K562 (cell line): ENCODE measurements at regions not wholly inside any gene's neighbourhood (a gene's known extent, or its start where the extent isn't known, plus 50 kb on each side); places are given as distances from the start of the nearest gene placed in this dataset.

Experiments
- ATAC-seq: fragments of 200-7000 bp; cut with Tn5 transposase; 3 replicates; pipeline ENCODE4 v1.9.1; 2020; ENCODE audit warnings: moderate library complexity
- BruUV-seq: library from RNA; stranded (reverse); fragments of 400-500 nt; replicated peaks from 2 replicates; lab custom pipeline; 2021; lab: Mats Ljungman, UMichigan
- CTCF ChIA-PET: fragments of 300-600 bp; formaldehyde crosslinking; extraction: SDS; loops from one replicate; lab custom pipeline; 2021; ENCODE audit warnings: low intra/inter-chr PET ratio; lab: Yijun Ruan, JAX
- POLR2A ChIA-PET: fragments of 300-600, 350-650 bp; sonication (Branson Sonifier 250); formaldehyde crosslinking; extraction: SDS; loops from one replicate; lab custom pipeline; 2021; ENCODE audit warnings: antibody characterized with exemption, inconsistent platforms; lab: Yijun Ruan, JAX
- DNase-seq, 4 experiments: peaks; one replicate each; pipeline versions ENCODE4 v3.0.0 to v3.0.0-alpha.2; 2011 to 2018; ENCODE audit warnings: low spot score in 3 of 4, mixed read lengths in 3 of 4; ENCODE audit errors: extremely low read depth in 1 of 4
- FAIRE-seq: peaks from 2 replicates; lab custom pipeline; 2011; peaks lifted over from hg19 to GRCh38; lab: Jason Lieb, UNC
- H2AFZ ChIP-seq: 2 replicates; pipeline ENCODE4 v1.6.0; 2011; ENCODE audit warnings: low read depth, low read length, control low read depth, inconsistent platforms
- H3K27ac ChIP-seq: fragments of 200-600 bp; 3 replicates; pipeline ENCODE4 v1.8.0; 2011; ENCODE audit warnings: low read depth, mild to moderate bottlenecking, control low read depth, inconsistent platforms, low read length, moderate library complexity, mixed read lengths; ENCODE audit errors: extremely low read depth
- H3K27me3 ChIP-seq, 2 experiments: fragments of 300-600 bp in 1 of 2; 2 replicates in 1 of 2; 3 replicates in 1 of 2; pipeline versions ENCODE4 v1.6.0 to v1.8.0; 2011; ENCODE audit warnings: inconsistent platforms in 2 of 2, low read length in 2 of 2, mild to moderate bottlenecking in 1 of 2, mixed read lengths in 1 of 2, moderate library complexity in 1 of 2; ENCODE audit not compliant: control insufficient read depth in 2 of 2, insufficient read depth in 2 of 2
- H3K36me3 ChIP-seq: fragments of 300-600 bp; 3 replicates; pipeline ENCODE4 v1.8.0; 2011; ENCODE audit warnings: mild to moderate bottlenecking, low read length, inconsistent platforms; ENCODE audit not compliant: control insufficient read depth, insufficient read depth
- H3K4me1 ChIP-seq, 2 experiments: fragments of 200-600 bp in 1 of 2; replicated peaks in 1 of 2; 2 replicates in 1 of 2; 3 replicates in 1 of 2; pipeline versions ENCODE4 v1.5.1 to v1.8.0; 2011; ENCODE audit warnings: inconsistent platforms in 2 of 2, low read length in 2 of 2, mild to moderate bottlenecking in 1 of 2, mixed read lengths in 1 of 2, moderate library complexity in 1 of 2; ENCODE audit not compliant: control insufficient read depth in 2 of 2, insufficient read depth in 2 of 2
- H3K4me2 ChIP-seq: 2 replicates; pipeline ENCODE4 v1.6.1; 2011; ENCODE audit warnings: low read length, control low read depth, inconsistent platforms, mixed read lengths; ENCODE audit not compliant: insufficient read depth
- H3K4me3 ChIP-seq: fragments of 200-600 bp; sonication (generic), shearing (Covaris generic); 2 replicates; pipeline ENCODE4 v1.5.1; 2016; ENCODE audit warnings: control low read depth, inconsistent platforms
- H3K79me2 ChIP-seq: fragments of 200-600 bp; 3 replicates; pipeline ENCODE4 v1.8.0; 2011; ENCODE audit warnings: low read length, inconsistent platforms; ENCODE audit not compliant: control insufficient read depth, insufficient read depth
- H3K9ac ChIP-seq, 2 experiments: 2 replicates each; pipeline versions ENCODE4 v1.6.0 to v1.6.1; 2011; ENCODE audit warnings: low read depth in 2 of 2, low read length in 2 of 2, control low read depth in 1 of 2, inconsistent platforms in 1 of 2, mild to moderate bottlenecking in 1 of 2, mixed read lengths in 1 of 2; ENCODE audit not compliant: insufficient read depth in 1 of 2
- H3K9me1 ChIP-seq: one replicate; pipeline ENCODE4 v1.6.0; 2011; ENCODE audit warnings: inconsistent platforms, mild to moderate bottlenecking, low read length, moderate library complexity; ENCODE audit not compliant: control insufficient read depth, insufficient read depth
- H3K9me3 ChIP-seq: replicated peaks from 2 replicates; pipeline ENCODE4 v1.5.1; 2011; ENCODE audit warnings: low read depth, low read length, inconsistent platforms; ENCODE audit not compliant: control insufficient read depth, insufficient read depth
- H4K20me1 ChIP-seq: replicated peaks from 2 replicates; pipeline ENCODE4 v1.6.1; 2011; ENCODE audit warnings: low read length, inconsistent platforms, mixed read lengths; ENCODE audit not compliant: control insufficient read depth, insufficient read depth
- HSF4 ChIP-seq: fragments of 250-450 bp; sonication (Bioruptor Pico); IDR thresholded peaks from 2 replicates; pipeline ENCODE4 v2.1.2; 2022; ENCODE audit warnings: mild to moderate bottlenecking, moderate library complexity, borderline replicate concordance
- MAZ ChIP-seq, 2 experiments: fragments of 450-650 bp in 1 of 2; sonication (generic) in 1 of 2; formaldehyde crosslinking; IDR thresholded peaks in 1 of 2; conservative IDR thresholded peaks in 1 of 2; 2 replicates each; pipeline versions ENCODE4 v1.4.0 to v1.5.0; 2020; ENCODE audit warnings: mild to moderate bottlenecking in 1 of 2, missing genetic modification reagents in 1 of 2
- PPARD ChIP-seq: fragments of 250-450 bp; sonication (Bioruptor Pico); IDR thresholded peaks from 2 replicates; pipeline ENCODE4 v1.8.0; 2022; ENCODE audit warnings: inconsistent platforms, mild to moderate bottlenecking, moderate library complexity
- SMARCB1 ChIP-seq: IDR thresholded peaks from 2 replicates; pipeline ENCODE4 v1.6.1; 2011; ENCODE audit warnings: improper control_type of control experiment, low read depth; ENCODE audit not compliant: insufficient read length
- SMARCC2 ChIP-seq: fragments of 450-650 bp; IDR thresholded peaks from 2 replicates; pipeline ENCODE4 v1.6.1; 2017; ENCODE audit warnings: antibody characterized with exemption, moderate library complexity, mild to moderate bottlenecking, low read depth
- TCF7 ChIP-seq: sonication (generic); IDR thresholded peaks from 2 replicates; pipeline ENCODE4 v1.6.1; 2016; ENCODE audit warnings: antibody characterized with exemption, borderline replicate concordance
- in situ Hi-C: fragments of 300-500 bp; cut with MboI; formaldehyde crosslinking; loops from 4 replicates; pipeline ENCODE4 v1.15.0; 2018; ENCODE audit warnings: inconsistent platforms, mixed read lengths
- intact Hi-C: fragments of 100-400 bp; cut with micrococcal nuclease; formaldehyde crosslinking; loops from 2 replicates; pipeline ENCODE4 v1.14.2; 2022
- TF ChIP-seq, protein P1 (sequence below): fragments of 450-650 bp; IDR thresholded peaks from 2 replicates; pipeline ENCODE4 v1.6.1; 2016; ENCODE audit warnings: antibody characterized with exemption
- TF ChIP-seq, protein P2 (sequence below): fragments of 250-450 bp; sonication (Bioruptor Pico); IDR thresholded peaks from 2 replicates; pipeline ENCODE4 v1.5.0; 2020; ENCODE audit warnings: mild to moderate bottlenecking

DNA sequence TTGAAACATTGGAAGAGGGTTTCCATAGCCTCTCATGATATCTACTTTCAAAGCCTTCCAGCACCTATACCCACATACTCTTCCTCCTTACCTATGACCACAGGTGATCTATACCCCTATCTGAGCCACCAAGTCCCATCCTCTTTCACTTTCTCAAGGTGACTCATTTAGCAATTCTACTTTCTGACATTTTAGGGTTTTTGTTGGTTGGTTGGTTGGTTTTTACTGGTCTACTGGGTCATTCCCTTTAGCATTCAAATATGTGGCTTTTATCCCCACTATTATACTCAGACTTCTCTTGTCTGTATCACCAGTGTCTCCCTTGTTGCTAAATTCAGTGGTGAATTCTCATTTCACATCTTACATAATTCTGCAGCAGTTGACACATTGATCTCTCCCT, 130.4 kb upstream of the STEAP4 start:
- BruUV-seq: no TSS peak
- Histone ChIP-seq H4K20me1 (no peaks in the 10 kb centered on the region), H3K36me3 (no peaks in the 10 kb centered on the region), H3K27ac (no peak overlapping the region), H3K9me1 (no peaks in the 10 kb centered on the region), H3K4me1 (no peaks in the 10 kb centered on the region), H3K9ac (no peak overlapping the region), H3K4me2 (no peak overlapping the region), H3K4me3 (no peak overlapping the region), H3K79me2 (no peaks in the 10 kb centered on the region), H3K9me3 (no peaks in the 10 kb centered on the region), H2AFZ (no peak overlapping the region)
- in situ Hi-C loops: no loop called here
- ATAC-seq (no peak), FAIRE-seq (no peak), DNase-seq (no peak)
- intact Hi-C loops: no loop called here
- POLR2A ChIA-PET: no interaction called here
- TF ChIP-seq SMARCC2 (no peak), SMARCB1 (no peak), MAZ (CRISPR knock-in tag; conservative IDR thresholded peaks at IDR 0.05 in 1 of 2, IDR thresholded peaks at IDR 0.05 in 1 of 2) (no peak), TCF7 (no peak), PPARD (CRISPR knock-in tag) (no peak), HSF4 (CRISPR knock-in tag) (no peak)
- TF ChIP-seq, protein P1, sequence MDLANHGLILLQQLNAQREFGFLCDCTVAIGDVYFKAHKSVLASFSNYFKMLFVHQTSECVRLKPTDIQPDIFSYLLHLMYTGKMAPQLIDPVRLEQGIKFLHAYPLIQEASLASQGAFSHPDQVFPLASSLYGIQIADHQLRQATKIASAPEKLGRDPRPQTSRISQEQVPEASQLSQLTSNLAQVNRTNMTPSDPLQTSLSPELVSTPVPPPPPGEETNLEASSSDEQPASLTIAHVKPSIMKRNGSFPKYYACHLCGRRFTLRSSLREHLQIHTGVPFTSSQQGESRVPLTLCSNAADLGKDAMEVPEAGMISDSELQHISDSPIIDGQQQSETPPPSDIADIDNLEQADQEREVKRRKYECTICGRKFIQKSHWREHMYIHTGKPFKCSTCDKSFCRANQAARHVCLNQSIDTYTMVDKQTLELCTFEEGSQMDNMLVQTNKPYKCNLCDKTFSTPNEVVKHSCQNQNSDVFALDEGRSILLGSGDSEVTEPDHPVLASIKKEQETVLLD: no peak
- TF ChIP-seq, protein P2, sequence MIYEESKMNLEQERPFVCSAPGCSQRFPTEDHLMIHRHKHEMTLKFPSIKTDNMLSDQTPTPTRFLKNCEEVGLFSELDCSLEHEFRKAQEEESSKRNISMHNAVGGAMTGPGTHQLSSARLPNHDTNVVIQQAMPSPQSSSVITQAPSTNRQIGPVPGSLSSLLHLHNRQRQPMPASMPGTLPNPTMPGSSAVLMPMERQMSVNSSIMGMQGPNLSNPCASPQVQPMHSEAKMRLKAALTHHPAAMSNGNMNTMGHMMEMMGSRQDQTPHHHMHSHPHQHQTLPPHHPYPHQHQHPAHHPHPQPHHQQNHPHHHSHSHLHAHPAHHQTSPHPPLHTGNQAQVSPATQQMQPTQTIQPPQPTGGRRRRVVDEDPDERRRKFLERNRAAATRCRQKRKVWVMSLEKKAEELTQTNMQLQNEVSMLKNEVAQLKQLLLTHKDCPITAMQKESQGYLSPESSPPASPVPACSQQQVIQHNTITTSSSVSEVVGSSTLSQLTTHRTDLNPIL (CRISPR knock-in tag): no peak
- TF ChIP-seq, all 486 proteins: peak for 0
- H3K27me3 ChIP-seq: no peaks in the 10 kb centered on the region
- CTCF ChIA-PET: no interaction called here
